Neural cell (in vitro differentiated cells): ENCODE measurements at regions not wholly inside any gene's neighbourhood (a gene's known extent, or its start where the extent isn't known, plus 50 kb on each side); places are given as distances from the start of the nearest gene placed in this dataset.

Source experiments
- EP300 ChIP-seq: fragments of 450-650 bp; conservative IDR thresholded peaks from 2 replicates; pipeline ENCODE4 v1.6.1; 2014; ENCODE audit warnings: antibody characterized with exemption, mild to moderate bottlenecking, moderate library complexity; ENCODE audit not compliant: poor library complexity, severe bottlenecking
- EZH2 ChIP-seq: fragments of 200-600, 300-800 bp; shearing (Covaris generic), sonication (generic); IDR thresholded peaks from 2 replicates; pipeline ENCODE4 v1.6.1; 2014; ENCODE audit warnings: antibody characterized with exemption, low read length, borderline replicate concordance, mild to moderate bottlenecking; ENCODE audit not compliant: insufficient read depth, poor library complexity, severe bottlenecking
- MXI1 ChIP-seq: fragments of 450-650 bp; conservative IDR thresholded peaks from 2 replicates; pipeline ENCODE4 v1.6.1; 2014; ENCODE audit warnings: antibody characterized with exemption, mild to moderate bottlenecking; ENCODE audit not compliant: poor library complexity, severe bottlenecking
- POLR2AphosphoS5 ChIP-seq: IDR thresholded peaks from 2 replicates; pipeline ENCODE4 v1.6.1; 2012
- RAD21 ChIP-seq: fragments of 450-650 bp; conservative IDR thresholded peaks from 2 replicates; pipeline ENCODE4 v1.6.1; 2014; ENCODE audit warnings: antibody characterized with exemption, mild to moderate bottlenecking, moderate library complexity
- SMC3 ChIP-seq: fragments of 450-650 bp; conservative IDR thresholded peaks from 2 replicates; pipeline ENCODE4 v1.6.1; 2014; ENCODE audit warnings: antibody characterized with exemption, mild to moderate bottlenecking, moderate library complexity; ENCODE audit not compliant: poor library complexity
- TF ChIP-seq, protein P1 (sequence below): fragments of 450-650 bp; IDR thresholded peaks from 2 replicates; pipeline ENCODE4 v1.5.1; 2014; ENCODE audit warnings: antibody characterized with exemption, mild to moderate bottlenecking, moderate library complexity; ENCODE audit not compliant: poor library complexity, severe bottlenecking
- TF ChIP-seq, protein P2 (sequence below): IDR thresholded peaks from 2 replicates; pipeline ENCODE4 v1.6.1; 2012; ENCODE audit warnings: borderline replicate concordance

DNA sequence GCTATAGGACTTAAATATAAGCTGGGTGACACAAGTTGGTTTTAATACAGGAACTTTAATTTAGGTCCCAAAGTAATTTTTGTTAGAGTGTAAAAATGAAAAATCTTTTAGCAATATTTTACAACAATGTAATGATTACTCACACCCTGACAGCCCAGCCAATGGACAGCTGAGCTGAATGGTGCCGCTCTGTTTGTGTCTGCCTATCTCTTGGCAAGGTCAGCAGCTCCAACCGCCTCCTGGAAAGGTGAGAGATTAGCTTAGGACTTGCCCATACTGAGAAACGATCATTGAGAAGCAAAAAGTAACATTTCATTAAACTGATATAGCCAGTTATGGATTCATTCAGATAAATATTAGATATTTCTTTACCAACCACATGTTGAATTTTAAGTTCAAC lies 463.6 kb upstream of the CD180 start:
- TF ChIP-seq, protein P1, sequence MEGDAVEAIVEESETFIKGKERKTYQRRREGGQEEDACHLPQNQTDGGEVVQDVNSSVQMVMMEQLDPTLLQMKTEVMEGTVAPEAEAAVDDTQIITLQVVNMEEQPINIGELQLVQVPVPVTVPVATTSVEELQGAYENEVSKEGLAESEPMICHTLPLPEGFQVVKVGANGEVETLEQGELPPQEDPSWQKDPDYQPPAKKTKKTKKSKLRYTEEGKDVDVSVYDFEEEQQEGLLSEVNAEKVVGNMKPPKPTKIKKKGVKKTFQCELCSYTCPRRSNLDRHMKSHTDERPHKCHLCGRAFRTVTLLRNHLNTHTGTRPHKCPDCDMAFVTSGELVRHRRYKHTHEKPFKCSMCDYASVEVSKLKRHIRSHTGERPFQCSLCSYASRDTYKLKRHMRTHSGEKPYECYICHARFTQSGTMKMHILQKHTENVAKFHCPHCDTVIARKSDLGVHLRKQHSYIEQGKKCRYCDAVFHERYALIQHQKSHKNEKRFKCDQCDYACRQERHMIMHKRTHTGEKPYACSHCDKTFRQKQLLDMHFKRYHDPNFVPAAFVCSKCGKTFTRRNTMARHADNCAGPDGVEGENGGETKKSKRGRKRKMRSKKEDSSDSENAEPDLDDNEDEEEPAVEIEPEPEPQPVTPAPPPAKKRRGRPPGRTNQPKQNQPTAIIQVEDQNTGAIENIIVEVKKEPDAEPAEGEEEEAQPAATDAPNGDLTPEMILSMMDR = no peak
- TF ChIP-seq EZH2 (no peak), POLR2AphosphoS5 (no peak), SMC3 (no peak), EP300 (no peak), RAD21 (no peak), MXI1 (no peak)
- TF ChIP-seq, protein P2, sequence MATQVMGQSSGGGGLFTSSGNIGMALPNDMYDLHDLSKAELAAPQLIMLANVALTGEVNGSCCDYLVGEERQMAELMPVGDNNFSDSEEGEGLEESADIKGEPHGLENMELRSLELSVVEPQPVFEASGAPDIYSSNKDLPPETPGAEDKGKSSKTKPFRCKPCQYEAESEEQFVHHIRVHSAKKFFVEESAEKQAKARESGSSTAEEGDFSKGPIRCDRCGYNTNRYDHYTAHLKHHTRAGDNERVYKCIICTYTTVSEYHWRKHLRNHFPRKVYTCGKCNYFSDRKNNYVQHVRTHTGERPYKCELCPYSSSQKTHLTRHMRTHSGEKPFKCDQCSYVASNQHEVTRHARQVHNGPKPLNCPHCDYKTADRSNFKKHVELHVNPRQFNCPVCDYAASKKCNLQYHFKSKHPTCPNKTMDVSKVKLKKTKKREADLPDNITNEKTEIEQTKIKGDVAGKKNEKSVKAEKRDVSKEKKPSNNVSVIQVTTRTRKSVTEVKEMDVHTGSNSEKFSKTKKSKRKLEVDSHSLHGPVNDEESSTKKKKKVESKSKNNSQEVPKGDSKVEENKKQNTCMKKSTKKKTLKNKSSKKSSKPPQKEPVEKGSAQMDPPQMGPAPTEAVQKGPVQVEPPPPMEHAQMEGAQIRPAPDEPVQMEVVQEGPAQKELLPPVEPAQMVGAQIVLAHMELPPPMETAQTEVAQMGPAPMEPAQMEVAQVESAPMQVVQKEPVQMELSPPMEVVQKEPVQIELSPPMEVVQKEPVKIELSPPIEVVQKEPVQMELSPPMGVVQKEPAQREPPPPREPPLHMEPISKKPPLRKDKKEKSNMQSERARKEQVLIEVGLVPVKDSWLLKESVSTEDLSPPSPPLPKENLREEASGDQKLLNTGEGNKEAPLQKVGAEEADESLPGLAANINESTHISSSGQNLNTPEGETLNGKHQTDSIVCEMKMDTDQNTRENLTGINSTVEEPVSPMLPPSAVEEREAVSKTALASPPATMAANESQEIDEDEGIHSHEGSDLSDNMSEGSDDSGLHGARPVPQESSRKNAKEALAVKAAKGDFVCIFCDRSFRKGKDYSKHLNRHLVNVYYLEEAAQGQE = no peak
